HEK293 (cell line): ENCODE measurements at regions not wholly inside any gene's neighbourhood (a gene's known extent, or its start where the extent isn't known, plus 50 kb on each side); places are given as distances from the start of the nearest gene placed in this dataset.

Experiments used
- IKZF3 ChIP-seq: fragments of 450-650 bp; IDR thresholded peaks from 2 replicates; pipeline ENCODE4 v1.5.0; 2018; ENCODE audit warnings: missing biosample characterization, mild to moderate bottlenecking, missing genetic modification characterization, moderate library complexity
- MEIS1 ChIP-seq: sonication (generic); formaldehyde crosslinking; IDR thresholded peaks from 2 replicates; pipeline ENCODE4 v1.8.1; 2022; ENCODE audit warnings: missing genetic modification reagents, mild to moderate bottlenecking, borderline replicate concordance
- SP2 ChIP-seq: fragments of 450-650 bp; formaldehyde crosslinking; IDR thresholded peaks from 2 replicates; pipeline ENCODE4 v1.5.1; 2016; ENCODE audit warnings: missing biosample characterization, missing genetic modification characterization
- YY1 ChIP-seq: fragments of 450-650 bp; formaldehyde crosslinking; IDR thresholded peaks from 2 replicates; pipeline ENCODE4 v1.5.1; 2018; ENCODE audit warnings: missing biosample characterization, missing genetic modification characterization
- ZNF121 ChIP-seq: fragments of 450-650 bp; formaldehyde crosslinking; IDR thresholded peaks from 2 replicates; pipeline ENCODE4 v1.5.1; 2016; ENCODE audit warnings: missing biosample characterization, missing genetic modification characterization
- ZNF184 ChIP-seq: fragments of 450-650 bp; IDR thresholded peaks from 2 replicates; pipeline ENCODE4 v1.5.1; 2018; ENCODE audit warnings: missing biosample characterization, mild to moderate bottlenecking, missing genetic modification characterization
- ZNF24 ChIP-seq: fragments of 450-650 bp; formaldehyde crosslinking; IDR thresholded peaks from 2 replicates; pipeline ENCODE4 v1.5.1; 2016; ENCODE audit warnings: missing biosample characterization, missing genetic modification characterization
- TF ChIP-seq, protein P1 (sequence below): fragments of 450-650 bp; formaldehyde crosslinking; conservative IDR thresholded peaks from 2 replicates; pipeline ENCODE4 v1.5.1; 2016; ENCODE audit warnings: low read depth, missing biosample characterization, missing genetic modification characterization
- TF ChIP-seq, protein P2 (sequence below): fragments of 450-650 bp; formaldehyde crosslinking; IDR thresholded peaks from 2 replicates; pipeline ENCODE4 v1.5.1; 2016; ENCODE audit warnings: missing biosample characterization, missing genetic modification characterization
- TF ChIP-seq, protein P3 (sequence below): fragments of 450-650 bp; formaldehyde crosslinking; IDR thresholded peaks from 2 replicates; pipeline ENCODE4 v1.5.1; 2016; ENCODE audit warnings: missing biosample characterization, missing genetic modification characterization

DNA sequence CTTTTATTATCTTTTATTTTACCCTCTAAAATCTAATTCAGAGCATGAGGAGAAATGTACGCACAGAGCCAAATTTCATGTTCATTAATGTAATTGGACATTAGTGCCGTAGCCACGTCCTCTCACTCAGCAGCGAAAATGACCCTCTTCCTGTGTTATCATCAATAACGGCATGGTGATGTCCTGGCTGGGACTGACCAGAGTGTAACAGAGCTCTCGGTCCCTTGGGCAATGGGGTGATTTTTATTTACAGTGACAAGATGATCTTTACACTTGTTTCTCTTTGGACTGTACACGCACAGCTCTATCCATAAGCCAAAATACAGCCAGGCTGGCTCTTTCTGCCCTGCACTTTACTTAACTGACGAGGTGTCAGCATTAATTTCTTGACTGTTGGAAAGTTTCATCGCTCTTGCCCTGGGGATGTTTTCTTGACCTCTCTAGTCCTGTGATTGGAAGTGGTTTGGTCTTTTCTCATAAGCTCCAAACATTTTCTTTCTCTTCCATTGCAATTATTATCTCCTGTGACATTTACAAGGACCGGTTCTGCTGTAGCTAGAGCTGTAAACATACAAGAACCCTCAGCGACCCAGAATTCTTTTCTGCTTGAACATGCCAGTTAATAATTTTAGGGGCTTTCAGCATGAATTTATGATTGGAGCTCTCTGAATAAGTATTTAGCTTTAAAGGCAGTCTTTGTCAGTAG, 308.0 kb upstream of the PIK3C3 start:
- TF ChIP-seq ZNF24 = no peak
- no peak for TF ChIP-seq SP2 (tag by site-specific recombination)
- TF ChIP-seq, protein P1, sequence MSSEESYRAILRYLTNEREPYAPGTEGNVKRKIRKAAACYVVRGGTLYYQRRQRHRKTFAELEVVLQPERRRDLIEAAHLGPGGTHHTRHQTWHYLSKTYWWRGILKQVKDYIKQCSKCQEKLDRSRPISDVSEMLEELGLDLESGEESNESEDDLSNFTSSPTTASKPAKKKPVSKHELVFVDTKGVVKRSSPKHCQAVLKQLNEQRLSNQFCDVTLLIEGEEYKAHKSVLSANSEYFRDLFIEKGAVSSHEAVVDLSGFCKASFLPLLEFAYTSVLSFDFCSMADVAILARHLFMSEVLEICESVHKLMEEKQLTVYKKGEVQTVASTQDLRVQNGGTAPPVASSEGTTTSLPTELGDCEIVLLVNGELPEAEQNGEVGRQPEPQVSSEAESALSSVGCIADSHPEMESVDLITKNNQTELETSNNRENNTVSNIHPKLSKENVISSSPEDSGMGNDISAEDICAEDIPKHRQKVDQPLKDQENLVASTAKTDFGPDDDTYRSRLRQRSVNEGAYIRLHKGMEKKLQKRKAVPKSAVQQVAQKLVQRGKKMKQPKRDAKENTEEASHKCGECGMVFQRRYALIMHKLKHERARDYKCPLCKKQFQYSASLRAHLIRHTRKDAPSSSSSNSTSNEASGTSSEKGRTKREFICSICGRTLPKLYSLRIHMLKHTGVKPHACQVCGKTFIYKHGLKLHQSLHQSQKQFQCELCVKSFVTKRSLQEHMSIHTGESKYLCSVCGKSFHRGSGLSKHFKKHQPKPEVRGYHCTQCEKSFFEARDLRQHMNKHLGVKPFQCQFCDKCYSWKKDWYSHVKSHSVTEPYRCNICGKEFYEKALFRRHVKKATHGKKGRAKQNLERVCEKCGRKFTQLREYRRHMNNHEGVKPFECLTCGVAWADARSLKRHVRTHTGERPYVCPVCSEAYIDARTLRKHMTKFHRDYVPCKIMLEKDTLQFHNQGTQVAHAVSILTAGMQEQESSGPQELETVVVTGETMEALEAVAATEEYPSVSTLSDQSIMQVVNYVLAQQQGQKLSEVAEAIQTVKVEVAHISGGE = no peak
- TF ChIP-seq, protein P2, sequence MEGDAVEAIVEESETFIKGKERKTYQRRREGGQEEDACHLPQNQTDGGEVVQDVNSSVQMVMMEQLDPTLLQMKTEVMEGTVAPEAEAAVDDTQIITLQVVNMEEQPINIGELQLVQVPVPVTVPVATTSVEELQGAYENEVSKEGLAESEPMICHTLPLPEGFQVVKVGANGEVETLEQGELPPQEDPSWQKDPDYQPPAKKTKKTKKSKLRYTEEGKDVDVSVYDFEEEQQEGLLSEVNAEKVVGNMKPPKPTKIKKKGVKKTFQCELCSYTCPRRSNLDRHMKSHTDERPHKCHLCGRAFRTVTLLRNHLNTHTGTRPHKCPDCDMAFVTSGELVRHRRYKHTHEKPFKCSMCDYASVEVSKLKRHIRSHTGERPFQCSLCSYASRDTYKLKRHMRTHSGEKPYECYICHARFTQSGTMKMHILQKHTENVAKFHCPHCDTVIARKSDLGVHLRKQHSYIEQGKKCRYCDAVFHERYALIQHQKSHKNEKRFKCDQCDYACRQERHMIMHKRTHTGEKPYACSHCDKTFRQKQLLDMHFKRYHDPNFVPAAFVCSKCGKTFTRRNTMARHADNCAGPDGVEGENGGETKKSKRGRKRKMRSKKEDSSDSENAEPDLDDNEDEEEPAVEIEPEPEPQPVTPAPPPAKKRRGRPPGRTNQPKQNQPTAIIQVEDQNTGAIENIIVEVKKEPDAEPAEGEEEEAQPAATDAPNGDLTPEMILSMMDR = no peak
- TF ChIP-seq ZNF121 (tag by site-specific recombination) = no peak
- TF ChIP-seq YY1 (tag by site-specific recombination) = no peak
- TF ChIP-seq IKZF3 = no peak
- TF ChIP-seq, protein P3, sequence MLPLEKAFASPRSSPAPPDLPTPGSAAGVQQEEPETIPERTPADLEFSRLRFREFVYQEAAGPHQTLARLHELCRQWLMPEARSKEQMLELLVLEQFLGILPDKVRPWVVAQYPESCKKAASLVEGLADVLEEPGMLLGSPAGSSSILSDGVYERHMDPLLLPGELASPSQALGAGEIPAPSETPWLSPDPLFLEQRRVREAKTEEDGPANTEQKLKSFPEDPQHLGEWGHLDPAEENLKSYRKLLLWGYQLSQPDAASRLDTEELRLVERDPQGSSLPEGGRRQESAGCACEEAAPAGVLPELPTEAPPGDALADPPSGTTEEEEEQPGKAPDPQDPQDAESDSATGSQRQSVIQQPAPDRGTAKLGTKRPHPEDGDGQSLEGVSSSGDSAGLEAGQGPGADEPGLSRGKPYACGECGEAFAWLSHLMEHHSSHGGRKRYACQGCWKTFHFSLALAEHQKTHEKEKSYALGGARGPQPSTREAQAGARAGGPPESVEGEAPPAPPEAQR (tag by site-specific recombination) = no peak
- TF ChIP-seq MEIS1 (CRISPR knock-in tag) = no peak
- TF ChIP-seq ZNF184 (tag by site-specific recombination) = no peak
